Prostate gland (tissue), 2 donors: ENCODE measurements at regions not wholly inside any gene's neighbourhood (a gene's known extent, or its start where the extent isn't known, plus 50 kb on each side); places are given as distances from the start of the nearest gene placed in this dataset.
"Not testable (repeated sequence)": the region's sequence is repeated elsewhere in the genome, so short reads cannot be mapped to it uniquely, and the experiment has no call there.

Experiments
- DNase-seq: peaks from one replicate; pipeline ENCODE4 v3.0.0-alpha.2; 2019; ENCODE audit warnings: low spot score
- H3K27ac ChIP-seq, 2 donors: fragments of 200-600 bp; sonication (generic); 2 replicates each; pipeline ENCODE4 v1.5.1; 2017 to 2019
- H3K27me3 ChIP-seq: fragments of 200-600 bp; sonication (generic); replicated peaks from 2 replicates; pipeline ENCODE4 v1.5.1; 2019; ENCODE audit not compliant: insufficient read depth
- H3K36me3 ChIP-seq, 2 donors: fragments of 200-600 bp; sonication (generic); 1 replicate in 1 of 2; 2 replicates in 1 of 2; pipeline versions ENCODE4 v1.5.1 to v1.8.1; 2017 to 2019
- H3K4me1 ChIP-seq: fragments of 200-600 bp; sonication (generic); replicated peaks from 2 replicates; pipeline ENCODE4 v1.5.1; 2019
- H3K4me3 ChIP-seq, 2 donors: fragments of 200-600 bp; sonication (generic); 2 replicates each; pipeline ENCODE4 v1.5.1; 2017 to 2019
- H3K9me3 ChIP-seq: fragments of 200-600 bp; sonication (generic); 2 replicates; pipeline ENCODE4 v1.5.1; 2017
- POLR2A ChIP-seq: fragments of 450-650 bp; IDR thresholded peaks from one replicate; pipeline ENCODE4 v1.6.1; 2016; ENCODE audit warnings: antibody characterized with exemption, mild to moderate bottlenecking
- POLR2AphosphoS5 ChIP-seq: sonication (generic); formaldehyde crosslinking; IDR thresholded peaks from one replicate; pipeline ENCODE4 v1.6.1; 2017; ENCODE audit warnings: antibody characterized with exemption
- WGBS: methylation state at CpG from one replicate; pipeline ENCODE4 v1.1.5; 2018; 5-methylcytosine and 5-hydroxymethylcytosine counted together
- intact Hi-C: fragments of 100-400 bp; cut with DNase I; formaldehyde crosslinking; loops from one replicate; pipeline ENCODE4 v1.14.2; 2022
- TF ChIP-seq, protein P1 (sequence below), 4 experiments: fragments of 200-600 bp in 2 of 4; fragments of 450-650 bp in 2 of 4; sonication (generic) in 2 of 4; IDR thresholded peaks; 1 replicate in 3 of 4; 2 replicates in 1 of 4; pipeline ENCODE4 v1.5.1; 2016 to 2019; ENCODE audit warnings: antibody characterized with exemption in 4 of 4, mild to moderate bottlenecking in 2 of 4, moderate library complexity in 2 of 4

DNA sequence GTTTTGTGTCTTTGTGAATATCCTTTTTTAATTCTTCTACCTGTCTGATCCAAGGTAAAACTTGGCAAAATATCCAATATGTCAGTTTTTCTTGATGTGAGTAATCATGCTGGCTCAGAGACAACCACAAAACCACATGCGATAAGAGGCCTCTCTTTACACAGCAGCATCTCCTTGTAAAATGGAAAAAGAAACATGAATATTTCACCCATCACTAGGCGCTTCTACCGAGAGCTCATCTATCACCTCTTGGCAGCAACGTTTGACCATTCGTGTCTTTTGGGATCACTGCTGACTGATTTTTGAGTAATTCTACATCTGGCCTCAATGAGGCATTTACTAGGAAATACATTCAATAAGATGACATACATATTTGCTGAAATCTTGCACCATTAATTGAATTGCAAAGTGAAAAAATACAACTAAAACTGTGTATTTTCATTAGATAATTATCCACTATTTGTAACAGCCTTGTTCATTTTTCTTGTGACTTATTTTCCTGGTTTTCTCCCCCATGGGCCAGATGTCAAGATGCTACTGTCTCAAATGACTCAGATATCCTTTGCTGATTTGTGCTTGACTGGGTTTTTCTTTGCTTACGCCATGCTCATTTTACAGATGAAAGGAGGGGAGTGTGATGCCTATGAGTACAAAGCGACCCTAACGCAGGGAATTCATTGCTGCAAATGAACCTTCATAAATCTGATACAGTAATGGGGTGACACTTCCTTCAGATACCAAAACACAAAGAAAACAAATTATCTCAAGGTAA lies 467.5 kb downstream of the FBXO15 start:
- no peaks in the 10 kb centered on the region for H3K4me1 ChIP-seq
- no peak for DNase-seq

DNA sequence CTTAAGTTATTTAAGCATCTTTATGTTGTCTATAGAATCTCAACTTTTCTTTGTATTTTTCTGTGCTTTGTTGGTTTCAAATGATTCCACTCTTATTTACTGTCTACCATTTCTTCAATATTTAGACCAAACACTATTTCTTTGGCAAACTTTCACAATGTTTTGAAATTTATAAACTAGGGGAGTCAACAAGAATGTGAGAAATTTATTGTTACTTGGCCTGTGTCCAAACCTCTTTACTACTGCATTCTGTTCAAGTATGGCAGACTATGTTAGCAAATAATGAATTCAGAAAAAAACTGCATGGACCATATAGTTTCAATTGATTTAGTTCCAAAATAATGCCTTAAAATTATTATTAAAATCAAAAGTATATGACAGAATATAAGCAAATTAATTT lies 470.2 kb downstream of the FBXO15 start:
- no peak for DNase-seq
- no peaks in the 10 kb centered on the region for H3K36me3 ChIP-seq
- no peaks in the 10 kb centered on the region for H3K27me3 ChIP-seq
- no peaks in the 10 kb centered on the region for H3K4me1 ChIP-seq
- TF ChIP-seq POLR2A, result no peak
- intact Hi-C loops, result no loop called here
- H3K27ac ChIP-seq, result no peak overlapping the region
- no peak overlapping the region for H3K4me3 ChIP-seq
- H3K9me3 ChIP-seq, result no peaks in the 10 kb centered on the region

More for the DNA sequence above, 467.5 kb downstream of the FBXO15 start:
- H3K36me3 ChIP-seq, result no peaks in the 10 kb centered on the region
- H3K4me3 ChIP-seq, result no peak overlapping the region
- no peak for TF ChIP-seq POLR2A
- TF ChIP-seq, protein P1, sequence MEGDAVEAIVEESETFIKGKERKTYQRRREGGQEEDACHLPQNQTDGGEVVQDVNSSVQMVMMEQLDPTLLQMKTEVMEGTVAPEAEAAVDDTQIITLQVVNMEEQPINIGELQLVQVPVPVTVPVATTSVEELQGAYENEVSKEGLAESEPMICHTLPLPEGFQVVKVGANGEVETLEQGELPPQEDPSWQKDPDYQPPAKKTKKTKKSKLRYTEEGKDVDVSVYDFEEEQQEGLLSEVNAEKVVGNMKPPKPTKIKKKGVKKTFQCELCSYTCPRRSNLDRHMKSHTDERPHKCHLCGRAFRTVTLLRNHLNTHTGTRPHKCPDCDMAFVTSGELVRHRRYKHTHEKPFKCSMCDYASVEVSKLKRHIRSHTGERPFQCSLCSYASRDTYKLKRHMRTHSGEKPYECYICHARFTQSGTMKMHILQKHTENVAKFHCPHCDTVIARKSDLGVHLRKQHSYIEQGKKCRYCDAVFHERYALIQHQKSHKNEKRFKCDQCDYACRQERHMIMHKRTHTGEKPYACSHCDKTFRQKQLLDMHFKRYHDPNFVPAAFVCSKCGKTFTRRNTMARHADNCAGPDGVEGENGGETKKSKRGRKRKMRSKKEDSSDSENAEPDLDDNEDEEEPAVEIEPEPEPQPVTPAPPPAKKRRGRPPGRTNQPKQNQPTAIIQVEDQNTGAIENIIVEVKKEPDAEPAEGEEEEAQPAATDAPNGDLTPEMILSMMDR (IDR thresholded peaks at IDR 0.05), result no peak
- no peak for TF ChIP-seq POLR2AphosphoS5
- WGBS, result 62% methylated on average over 8 of the region's 8 CpGs
- H3K27ac ChIP-seq, result no peak overlapping the region
- H3K27me3 ChIP-seq, result no peaks in the 10 kb centered on the region
- H3K9me3 ChIP-seq, result no peaks in the 10 kb centered on the region
- intact Hi-C loops, result no loop called here

DNA sequence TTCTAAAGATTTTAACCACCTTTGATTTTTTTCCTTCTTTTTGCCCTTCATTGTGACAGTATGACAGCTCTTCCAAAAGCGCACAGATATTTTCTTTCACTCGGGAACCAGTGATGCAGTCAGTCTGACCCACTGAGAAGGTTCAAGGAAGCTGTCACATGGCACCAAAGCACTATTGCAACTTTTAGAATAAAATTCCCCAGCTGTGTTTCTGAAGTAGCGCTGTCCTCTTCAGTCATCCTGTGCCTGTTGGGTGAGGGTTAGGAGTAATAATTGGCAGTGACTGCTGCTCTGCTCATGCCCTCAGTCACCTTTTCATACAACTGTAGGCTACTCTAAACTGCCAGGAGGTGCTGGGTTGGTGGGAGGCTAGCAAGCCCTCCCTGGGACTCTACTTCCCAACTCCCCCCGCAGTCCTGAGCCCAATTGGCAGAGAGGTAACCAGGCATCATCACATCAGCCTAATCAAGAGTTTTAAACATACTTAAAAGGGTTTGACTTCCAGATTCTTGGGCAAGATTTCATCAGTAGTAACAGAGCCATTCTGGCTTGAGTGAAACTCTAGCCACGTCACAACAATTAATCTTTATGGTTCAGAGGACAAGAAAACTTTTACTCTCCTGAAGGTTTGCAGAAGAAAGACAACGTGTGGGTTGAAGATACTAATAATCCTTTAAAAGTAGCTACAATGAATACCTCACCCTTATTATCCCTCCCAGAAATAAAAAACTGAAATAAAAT lies 473.3 kb downstream of the FBXO15 start:
- H3K36me3 ChIP-seq, result no peaks in the 10 kb centered on the region
- no peaks in the 10 kb centered on the region for H3K4me1 ChIP-seq
- no peaks in the 10 kb centered on the region for H3K9me3 ChIP-seq
- DNase-seq, result no peak
- TF ChIP-seq POLR2AphosphoS5, result no peak
- TF ChIP-seq, protein P1 (IDR thresholded peaks at IDR 0.05), result no peak
- no peak for TF ChIP-seq POLR2A
- no peaks in the 10 kb centered on the region for H3K27me3 ChIP-seq
- WGBS, result 69% methylated on average over 6 of the region's 6 CpGs
- H3K4me3 ChIP-seq, result no peak overlapping the region
- H3K27ac ChIP-seq, result no peak overlapping the region
- intact Hi-C loops, result no loop called here

DNA sequence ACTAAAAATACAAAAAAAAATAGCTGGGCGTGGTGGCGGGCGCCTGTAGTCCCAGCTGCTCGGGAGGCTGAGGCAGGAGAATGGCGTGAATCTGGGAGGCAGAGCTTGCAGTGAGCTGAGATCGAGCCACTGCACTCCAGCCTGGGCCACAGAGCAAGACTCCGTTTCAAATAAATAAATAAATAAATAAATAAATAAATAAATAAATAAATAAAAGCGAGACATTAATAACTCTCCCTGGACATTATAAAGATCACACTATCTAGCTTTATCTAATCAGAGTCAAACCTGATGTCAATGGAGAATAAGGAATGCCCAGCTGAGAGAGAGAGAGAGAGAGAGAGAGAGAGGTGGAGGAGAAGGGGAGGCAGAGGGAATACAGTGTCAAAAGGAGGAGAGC lies 476.2 kb downstream of the FBXO15 start:
- WGBS, result 96% methylated on average over 8 of the region's 8 CpGs

DNA sequence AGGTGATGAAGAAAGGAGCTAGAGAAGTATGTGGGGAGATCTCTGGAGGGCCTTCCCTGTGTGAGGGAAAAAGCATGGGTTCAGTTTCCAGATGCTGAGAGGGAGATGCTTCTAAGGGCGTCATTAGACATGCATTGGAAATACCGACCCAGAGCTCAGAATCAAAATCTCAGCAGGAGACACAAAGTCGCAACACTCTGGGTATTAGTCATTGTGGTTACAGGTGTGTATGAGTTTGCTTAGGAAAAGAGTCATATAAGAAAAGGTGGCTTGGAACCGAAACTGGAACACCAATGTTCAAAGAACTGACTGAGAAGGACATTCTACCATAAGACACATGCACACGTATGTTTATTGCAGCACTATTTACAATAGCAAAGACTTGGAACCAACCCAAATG lies 477.1 kb downstream of the FBXO15 start:
- WGBS, result 90% methylated on average over 5 of the region's 5 CpGs
- H3K27me3 ChIP-seq, result no peaks in the 10 kb centered on the region
- no peaks in the 10 kb centered on the region for H3K4me1 ChIP-seq
- TF ChIP-seq POLR2AphosphoS5, result no peak
- TF ChIP-seq, protein P1 (IDR thresholded peaks at IDR 0.05), result no peak
- TF ChIP-seq POLR2A, result no peak
- H3K36me3 ChIP-seq, result no peaks in the 10 kb centered on the region
- DNase-seq, result no peak
- H3K9me3 ChIP-seq, result no peaks in the 10 kb centered on the region
- H3K27ac ChIP-seq, result no peak overlapping the region
- no peak overlapping the region for H3K4me3 ChIP-seq
- intact Hi-C loops, result no loop called here

More for the DNA sequence above, 476.2 kb downstream of the FBXO15 start:
- H3K9me3 ChIP-seq, DNase-seq, H3K36me3 ChIP-seq, H3K4me3 ChIP-seq, H3K27ac ChIP-seq, H3K4me1 ChIP-seq, intact Hi-C loops, H3K27me3 ChIP-seq: not testable (repeated sequence)

DNA sequence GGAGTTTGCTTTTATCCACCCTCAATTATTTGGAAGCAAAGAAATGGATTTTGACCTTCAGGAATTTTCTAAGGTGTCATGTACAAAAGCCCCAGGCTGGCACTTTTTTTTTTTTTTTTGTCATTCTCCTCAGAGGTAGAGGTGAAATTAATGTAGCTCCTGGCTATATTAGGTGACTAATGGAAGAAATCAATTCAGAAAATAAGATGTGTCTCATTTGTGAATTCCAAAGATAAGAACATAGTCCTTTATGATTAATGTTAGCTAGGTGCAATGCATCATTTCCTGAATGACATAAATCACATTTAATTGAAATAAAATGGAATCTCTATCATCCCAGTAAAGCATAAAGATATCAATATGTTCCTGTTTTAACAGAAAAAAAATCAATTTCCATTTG lies 477.6 kb downstream of the FBXO15 start:
- DNase-seq, result no peak
- no peak overlapping the region for H3K4me3 ChIP-seq
- intact Hi-C loops, result no loop called here
- no peaks in the 10 kb centered on the region for H3K27me3 ChIP-seq
- H3K9me3 ChIP-seq, result no peaks in the 10 kb centered on the region
- H3K27ac ChIP-seq, result no peak overlapping the region
- no peaks in the 10 kb centered on the region for H3K4me1 ChIP-seq
- no peaks in the 10 kb centered on the region for H3K36me3 ChIP-seq
- no peak for TF ChIP-seq POLR2AphosphoS5
- TF ChIP-seq POLR2A, result no peak
- TF ChIP-seq, protein P1 (IDR thresholded peaks at IDR 0.05), result no peak
